ENCODE measurements at regions not wholly inside any gene's neighbourhood (a gene's known extent, or its start where the extent isn't known, plus 50 kb on each side); places are given as distances from the start of the nearest gene placed in this dataset.
"Not testable (repeated sequence)": the region's sequence is repeated elsewhere in the genome, so short reads cannot be mapped to it uniquely, and the experiment has no call there.

GRCh38 chr5:109989994-109990722, 300.4 kb downstream of the MAN2A1 start:
- DNase-seq (ENCODE audit: low read depth in 3 of 3), result no peak

GRCh38 chr5:109990723-109991359, 301.1 kb downstream of the MAN2A1 start:
- no peak for DNase-seq (ENCODE audit: low read depth in 3 of 3)

GRCh38 chr5:109992264-109992915, 302.7 kb downstream of the MAN2A1 start:
- no peak for DNase-seq (ENCODE audit: low read depth in 3 of 3)

- DNase-seq (ENCODE audit: low read depth in 3 of 3), result no peak
These were observed 304.4 kb downstream of the MAN2A1 start for GRCh38 chr5:109994135-109994534.

GRCh38 chr5:109996246-109996645, 306.5 kb downstream of the MAN2A1 start:
- no peak for DNase-seq (ENCODE audit: low read depth in 3 of 3)

- no peak for DNase-seq (ENCODE audit: low read depth in 3 of 3)
These were observed 307.4 kb downstream of the MAN2A1 start for GRCh38 chr5:109997161-109997560.

GRCh38 chr5:109998208-109998607, 308.5 kb downstream of the MAN2A1 start:
- DNase-seq (ENCODE audit: low read depth in 3 of 3), result no peak

GRCh38 chr5:109998726-109999125, 309.0 kb downstream of the MAN2A1 start:
- no peak for DNase-seq (ENCODE audit: low read depth in 3 of 3)

- no peak for DNase-seq (ENCODE audit: low read depth in 3 of 3)
These were observed 311.9 kb downstream of the MAN2A1 start for GRCh38 chr5:110001648-110002047.

- no peak for DNase-seq (ENCODE audit: low read depth in 3 of 3)
These were observed 312.9 kb downstream of the MAN2A1 start for GRCh38 chr5:110002652-110003051.

- not testable (repeated sequence) for DNase-seq (ENCODE audit: low read depth in 3 of 3)
These were observed 316.3 kb downstream of the MAN2A1 start for GRCh38 chr5:110005907-110006562.

GRCh38 chr5:110007101-110007500, 317.4 kb downstream of the MAN2A1 start:
- no peak for DNase-seq (ENCODE audit: low read depth in 3 of 3)

- DNase-seq (ENCODE audit: low read depth in 3 of 3), result no peak
These were observed 318.4 kb downstream of the MAN2A1 start for GRCh38 chr5:110008131-110008530.

GRCh38 chr5:110012145-110012544, 322.4 kb downstream of the MAN2A1 start:
- no peak for DNase-seq (ENCODE audit: low read depth in 3 of 3)

GRCh38 chr5:110013017-110013416, 323.3 kb downstream of the MAN2A1 start:
- no peak for DNase-seq (ENCODE audit: low read depth in 3 of 3)

- no peak for DNase-seq (ENCODE audit: low read depth in 3 of 3)
These were observed 328.1 kb downstream of the MAN2A1 start for GRCh38 chr5:110017854-110018253.

GRCh38 chr5:110018509-110018908, 328.8 kb downstream of the MAN2A1 start:
- no peak for DNase-seq (ENCODE audit: low read depth in 3 of 3)

GRCh38 chr5:110019119-110019518, 329.4 kb downstream of the MAN2A1 start:
- no peak for DNase-seq (ENCODE audit: low read depth in 3 of 3)

GRCh38 chr5:110019780-110020179, 330.1 kb downstream of the MAN2A1 start:
- DNase-seq (ENCODE audit: low read depth in 3 of 3), result no peak

- DNase-seq (ENCODE audit: low read depth in 3 of 3), result no peak
These were observed 331.5 kb downstream of the MAN2A1 start for GRCh38 chr5:110021251-110021650.

- DNase-seq (ENCODE audit: low read depth in 3 of 3), result no peak
These were observed 335.4 kb downstream of the MAN2A1 start for GRCh38 chr5:110025160-110025559.

GRCh38 chr5:110027527-110028322, 338.0 kb downstream of the MAN2A1 start:
- no peak for DNase-seq (ENCODE audit: low read depth in 3 of 3)
